ENCODE measurements at regions not wholly inside any gene's neighbourhood (a gene's known extent, or its start where the extent isn't known, plus 50 kb on each side); places are given as distances from the start of the nearest gene placed in this dataset.

GRCh38 chr5:105982526-105982925 lies 1688.2 kb downstream of the EFNA5 start:
- peaks cover 0 to 2% (median 0%) of the 10 kb centered on the region in 4 donors for H3K9me3 ChIP-seq (ENCODE audit: control insufficient read depth in 4 of 4, insufficient read depth in 3 of 4, low read length in 3 of 4)
- no peak overlapping the region for H3K4me3 ChIP-seq
- 82 to 83% methylated on average over 9 of the region's 9 CpGs for WGBS, 2 donors
- H3K27ac ChIP-seq (ENCODE audit: low read depth in 1 of 2, low read length in 1 of 2): no peak overlapping the region
- TF ChIP-seq, protein P1, sequence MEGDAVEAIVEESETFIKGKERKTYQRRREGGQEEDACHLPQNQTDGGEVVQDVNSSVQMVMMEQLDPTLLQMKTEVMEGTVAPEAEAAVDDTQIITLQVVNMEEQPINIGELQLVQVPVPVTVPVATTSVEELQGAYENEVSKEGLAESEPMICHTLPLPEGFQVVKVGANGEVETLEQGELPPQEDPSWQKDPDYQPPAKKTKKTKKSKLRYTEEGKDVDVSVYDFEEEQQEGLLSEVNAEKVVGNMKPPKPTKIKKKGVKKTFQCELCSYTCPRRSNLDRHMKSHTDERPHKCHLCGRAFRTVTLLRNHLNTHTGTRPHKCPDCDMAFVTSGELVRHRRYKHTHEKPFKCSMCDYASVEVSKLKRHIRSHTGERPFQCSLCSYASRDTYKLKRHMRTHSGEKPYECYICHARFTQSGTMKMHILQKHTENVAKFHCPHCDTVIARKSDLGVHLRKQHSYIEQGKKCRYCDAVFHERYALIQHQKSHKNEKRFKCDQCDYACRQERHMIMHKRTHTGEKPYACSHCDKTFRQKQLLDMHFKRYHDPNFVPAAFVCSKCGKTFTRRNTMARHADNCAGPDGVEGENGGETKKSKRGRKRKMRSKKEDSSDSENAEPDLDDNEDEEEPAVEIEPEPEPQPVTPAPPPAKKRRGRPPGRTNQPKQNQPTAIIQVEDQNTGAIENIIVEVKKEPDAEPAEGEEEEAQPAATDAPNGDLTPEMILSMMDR (IDR thresholded peaks at IDR 0.05; ENCODE audit: control extremely low read depth, extremely low read depth): no peak
- no peaks in the 10 kb centered on the region for H3K36me3 ChIP-seq (ENCODE audit: control insufficient read depth in 4 of 4, insufficient read depth in 4 of 4, low read length in 4 of 4)
- DNase-seq (no peak), ATAC-seq (ENCODE audit: insufficient read depth, low FRiP score) (no peak)
- H3K27me3 ChIP-seq (ENCODE audit: control insufficient read depth in 3 of 3, insufficient read depth in 3 of 3, low read length in 2 of 3): no peaks in the 10 kb centered on the region
- H3K4me1 ChIP-seq (ENCODE audit: control insufficient read depth in 5 of 5, insufficient read depth in 5 of 5, low read length in 5 of 5): peaks cover 0 to 5% (median 0%) of the 10 kb centered on the region in 5 donors
- H3K9ac ChIP-seq (ENCODE audit: insufficient read depth in 1 of 2, low read length in 2 of 2): no peak overlapping the region

- H3K4me1 ChIP-seq (ENCODE audit: control insufficient read depth in 5 of 5, insufficient read depth in 5 of 5, low read length in 5 of 5): peaks cover 0 to 6% (median 0%) of the 10 kb centered on the region in 5 donors
- TF ChIP-seq, protein P1 (IDR thresholded peaks at IDR 0.05; ENCODE audit: control extremely low read depth, extremely low read depth): no peak
- no peak overlapping the region for H3K4me3 ChIP-seq
- DNase-seq (peak in 1 of 3 donors; percentile 25), ATAC-seq (ENCODE audit: insufficient read depth, low FRiP score) (no peak)
- no peaks in the 10 kb centered on the region for H3K36me3 ChIP-seq (ENCODE audit: control insufficient read depth in 4 of 4, insufficient read depth in 4 of 4, low read length in 4 of 4)
- WGBS, 2 donors: 69 to 89% methylated on average over 1 of the region's 1 CpG
- no peak overlapping the region for H3K27ac ChIP-seq (ENCODE audit: low read depth in 1 of 2, low read length in 1 of 2)
- H3K9me3 ChIP-seq (ENCODE audit: control insufficient read depth in 4 of 4, insufficient read depth in 3 of 4, low read length in 3 of 4): peaks cover 0 to 2% (median 0%) of the 10 kb centered on the region in 4 donors
- H3K9ac ChIP-seq (ENCODE audit: insufficient read depth in 1 of 2, low read length in 2 of 2): no peak overlapping the region
- no peaks in the 10 kb centered on the region for H3K27me3 ChIP-seq (ENCODE audit: control insufficient read depth in 3 of 3, insufficient read depth in 3 of 3, low read length in 2 of 3)
These were observed 1692.7 kb downstream of the EFNA5 start for GRCh38 chr5:105978011-105978410.

- Histone ChIP-seq H3K9ac (ENCODE audit: insufficient read depth in 1 of 2, low read length in 2 of 2) (no peak overlapping the region), H3K27ac (ENCODE audit: low read depth in 1 of 2, low read length in 1 of 2) (no peak overlapping the region), H3K4me1 (ENCODE audit: control insufficient read depth in 5 of 5, insufficient read depth in 5 of 5, low read length in 5 of 5) (peaks cover 0 to 6% (median 0%) of the 10 kb centered on the region in 5 donors), H3K27me3 (ENCODE audit: control insufficient read depth in 3 of 3, insufficient read depth in 3 of 3, low read length in 2 of 3) (no peaks in the 10 kb centered on the region), H3K9me3 (ENCODE audit: control insufficient read depth in 4 of 4, insufficient read depth in 3 of 4, low read length in 3 of 4) (no peaks in the 10 kb centered on the region), H3K36me3 (ENCODE audit: control insufficient read depth in 4 of 4, insufficient read depth in 4 of 4, low read length in 4 of 4) (no peaks in the 10 kb centered on the region), H3K4me3 (no peak overlapping the region)
- no peak for ATAC-seq (ENCODE audit: insufficient read depth, low FRiP score)
- WGBS, 2 donors: 76 to 78% methylated on average over 3 of the region's 3 CpGs
- TF ChIP-seq, protein P1 (IDR thresholded peaks at IDR 0.05; ENCODE audit: control extremely low read depth, extremely low read depth): no peak
- DNase-seq: no peak
These were observed 1693.6 kb downstream of the EFNA5 start for GRCh38 chr5:105977163-105977562.

- no peak for ATAC-seq (ENCODE audit: insufficient read depth, low FRiP score)
- H3K9me3 ChIP-seq (ENCODE audit: control insufficient read depth in 4 of 4, insufficient read depth in 3 of 4, low read length in 3 of 4): no peaks in the 10 kb centered on the region
- H3K4me3 ChIP-seq: no peak overlapping the region
- no peaks in the 10 kb centered on the region for H3K4me1 ChIP-seq (ENCODE audit: control insufficient read depth in 5 of 5, insufficient read depth in 5 of 5, low read length in 5 of 5)
- H3K27ac ChIP-seq (ENCODE audit: low read depth in 1 of 2, low read length in 1 of 2): no peak overlapping the region
- DNase-seq: no peak
- H3K27me3 ChIP-seq (ENCODE audit: control insufficient read depth in 3 of 3, insufficient read depth in 3 of 3, low read length in 2 of 3): no peaks in the 10 kb centered on the region
- TF ChIP-seq, protein P1 (IDR thresholded peaks at IDR 0.05; ENCODE audit: control extremely low read depth, extremely low read depth): no peak
- no peaks in the 10 kb centered on the region for H3K36me3 ChIP-seq (ENCODE audit: control insufficient read depth in 4 of 4, insufficient read depth in 4 of 4, low read length in 4 of 4)
- no peak overlapping the region for H3K9ac ChIP-seq (ENCODE audit: insufficient read depth in 1 of 2, low read length in 2 of 2)
These were observed 1699.8 kb downstream of the EFNA5 start for GRCh38 chr5:105970919-105971318.
